ENCODE measurements at regions not wholly inside any gene's neighbourhood (a gene's known extent, or its start where the extent isn't known, plus 50 kb on each side); places are given as distances from the start of the nearest gene placed in this dataset.
"Not testable (repeated sequence)": the region's sequence is repeated elsewhere in the genome, so short reads cannot be mapped to it uniquely, and the experiment has no call there.

DNA sequence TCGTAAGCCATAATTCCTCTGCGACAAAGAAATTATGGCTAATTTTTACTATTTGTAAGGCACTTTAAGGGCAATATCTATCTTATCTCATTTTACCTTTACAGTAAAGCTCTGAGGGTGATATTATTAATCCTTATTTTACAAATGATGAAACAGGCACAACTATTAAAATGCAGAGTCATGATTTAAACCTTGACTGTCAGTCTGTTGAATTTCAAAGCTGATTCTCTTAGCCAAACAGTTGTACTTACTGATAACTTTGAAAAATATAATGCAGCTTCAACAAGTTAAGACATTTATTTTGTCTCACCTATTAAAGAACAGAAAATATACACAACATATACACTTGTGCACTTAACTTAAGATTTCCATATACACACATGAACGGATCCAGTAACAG, 88.2 kb downstream of the SMPDL3A start:
- H3K27me3 Mint-ChIP-seq (ENCODE audit: insufficient read depth) = no peaks in the 10 kb centered on the region
- H3K4me3 Mint-ChIP-seq = no peak overlapping the region
- no peak for DNase-seq
- no peaks in the 10 kb centered on the region for H3K36me3 Mint-ChIP-seq (ENCODE audit: low read depth)
- no peak overlapping the region for H3K27ac Mint-ChIP-seq
- H3K9me3 Mint-ChIP-seq = no peaks in the 10 kb centered on the region
- TF ChIP-seq, protein P1, sequence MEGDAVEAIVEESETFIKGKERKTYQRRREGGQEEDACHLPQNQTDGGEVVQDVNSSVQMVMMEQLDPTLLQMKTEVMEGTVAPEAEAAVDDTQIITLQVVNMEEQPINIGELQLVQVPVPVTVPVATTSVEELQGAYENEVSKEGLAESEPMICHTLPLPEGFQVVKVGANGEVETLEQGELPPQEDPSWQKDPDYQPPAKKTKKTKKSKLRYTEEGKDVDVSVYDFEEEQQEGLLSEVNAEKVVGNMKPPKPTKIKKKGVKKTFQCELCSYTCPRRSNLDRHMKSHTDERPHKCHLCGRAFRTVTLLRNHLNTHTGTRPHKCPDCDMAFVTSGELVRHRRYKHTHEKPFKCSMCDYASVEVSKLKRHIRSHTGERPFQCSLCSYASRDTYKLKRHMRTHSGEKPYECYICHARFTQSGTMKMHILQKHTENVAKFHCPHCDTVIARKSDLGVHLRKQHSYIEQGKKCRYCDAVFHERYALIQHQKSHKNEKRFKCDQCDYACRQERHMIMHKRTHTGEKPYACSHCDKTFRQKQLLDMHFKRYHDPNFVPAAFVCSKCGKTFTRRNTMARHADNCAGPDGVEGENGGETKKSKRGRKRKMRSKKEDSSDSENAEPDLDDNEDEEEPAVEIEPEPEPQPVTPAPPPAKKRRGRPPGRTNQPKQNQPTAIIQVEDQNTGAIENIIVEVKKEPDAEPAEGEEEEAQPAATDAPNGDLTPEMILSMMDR (IDR thresholded peaks at IDR 0.05) = no peak
- H3K4me1 Mint-ChIP-seq (ENCODE audit: low read depth) = no peaks in the 10 kb centered on the region

DNA sequence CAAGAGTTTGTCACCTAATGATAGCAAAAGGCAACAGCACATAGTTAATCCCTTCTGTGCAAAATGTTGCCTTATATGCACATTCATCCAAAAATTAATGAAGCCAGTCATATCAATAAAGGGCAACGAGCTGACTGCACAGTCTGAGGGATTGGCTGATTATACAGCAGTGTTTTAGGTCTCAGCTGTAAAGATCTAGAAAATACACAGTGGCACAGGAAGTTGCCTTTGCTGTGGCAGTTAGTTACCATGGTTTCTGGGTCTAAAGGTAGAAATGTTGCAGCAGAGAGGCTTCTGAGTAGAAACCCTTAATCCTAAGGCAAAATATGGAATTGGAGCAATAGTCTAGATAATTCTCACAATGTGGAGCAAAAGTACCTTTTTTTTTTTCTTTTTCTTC, 89.7 kb downstream of the SMPDL3A start:
- H3K4me1 Mint-ChIP-seq (ENCODE audit: low read depth) = no peaks in the 10 kb centered on the region
- H3K9me3 Mint-ChIP-seq = peaks cover 8% of the 10 kb centered on the region; the same call in 1 of the 2 replicates
- no peak for DNase-seq
- no peak overlapping the region for H3K27ac Mint-ChIP-seq
- no peaks in the 10 kb centered on the region for H3K36me3 Mint-ChIP-seq (ENCODE audit: low read depth)
- no peaks in the 10 kb centered on the region for H3K27me3 Mint-ChIP-seq (ENCODE audit: insufficient read depth)
- TF ChIP-seq, protein P1 (IDR thresholded peaks at IDR 0.05) = no peak
- no peak overlapping the region for H3K4me3 Mint-ChIP-seq

DNA sequence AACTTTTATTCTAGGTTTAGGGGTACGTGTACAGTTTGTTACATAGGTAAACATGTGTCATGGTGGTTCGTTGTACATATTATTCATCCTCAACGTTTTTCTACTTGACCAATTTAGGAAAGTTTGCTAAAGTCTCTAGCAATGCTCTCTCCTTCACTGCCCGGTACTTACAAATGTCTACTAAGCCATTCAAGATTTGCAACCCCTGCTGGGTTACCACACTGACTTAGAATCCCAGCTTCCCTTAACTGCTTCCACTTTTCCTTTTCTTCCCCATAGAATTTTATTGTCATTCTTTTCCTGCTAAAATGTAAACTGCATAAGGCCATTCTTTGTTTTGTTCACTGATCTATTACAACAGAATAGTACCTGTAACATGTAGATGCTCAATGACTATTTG, 97.4 kb downstream of the SMPDL3A start:
- no peak overlapping the region for H3K27ac Mint-ChIP-seq
- no peak overlapping the region for H3K4me3 Mint-ChIP-seq

DNA sequence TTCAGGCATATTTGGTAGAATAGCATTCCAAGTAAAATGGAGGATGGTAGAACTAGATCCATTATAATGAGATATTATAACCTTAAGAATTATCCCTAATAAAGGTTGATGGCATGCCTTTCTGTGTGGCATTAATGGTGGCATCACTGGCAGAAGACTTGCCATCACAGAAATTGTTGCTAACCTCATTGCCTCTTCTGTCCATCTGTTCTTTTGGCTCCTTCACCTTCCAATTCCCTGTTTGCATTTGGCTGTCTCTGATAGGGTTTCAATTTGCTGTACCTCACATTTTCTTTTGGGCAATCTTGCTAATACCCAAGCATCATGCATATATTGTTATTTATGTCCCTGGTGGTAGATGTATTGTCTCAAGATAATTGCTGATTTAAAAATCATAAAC, 98.9 kb downstream of the SMPDL3A start:
- TF ChIP-seq, protein P1 (IDR thresholded peaks at IDR 0.05) = no peak
- Mint-ChIP-seq H3K27me3 (ENCODE audit: insufficient read depth) (no peaks in the 10 kb centered on the region), H3K9me3 (peaks cover 20% of the 10 kb centered on the region), H3K27ac (no peak overlapping the region), H3K4me3 (no peak overlapping the region), H3K36me3 (ENCODE audit: low read depth) (no peaks in the 10 kb centered on the region), H3K4me1 (ENCODE audit: low read depth) (no peaks in the 10 kb centered on the region)
- no peak for DNase-seq

More for the DNA sequence above, 97.4 kb downstream of the SMPDL3A start:
- H3K36me3 Mint-ChIP-seq (ENCODE audit: low read depth) = no peaks in the 10 kb centered on the region
- no peaks in the 10 kb centered on the region for H3K27me3 Mint-ChIP-seq (ENCODE audit: insufficient read depth)
- no peak for DNase-seq
- H3K4me1 Mint-ChIP-seq (ENCODE audit: low read depth) = no peaks in the 10 kb centered on the region
- H3K9me3 Mint-ChIP-seq = peaks cover 22% of the 10 kb centered on the region
- TF ChIP-seq, protein P1 (IDR thresholded peaks at IDR 0.05) = no peak

DNA sequence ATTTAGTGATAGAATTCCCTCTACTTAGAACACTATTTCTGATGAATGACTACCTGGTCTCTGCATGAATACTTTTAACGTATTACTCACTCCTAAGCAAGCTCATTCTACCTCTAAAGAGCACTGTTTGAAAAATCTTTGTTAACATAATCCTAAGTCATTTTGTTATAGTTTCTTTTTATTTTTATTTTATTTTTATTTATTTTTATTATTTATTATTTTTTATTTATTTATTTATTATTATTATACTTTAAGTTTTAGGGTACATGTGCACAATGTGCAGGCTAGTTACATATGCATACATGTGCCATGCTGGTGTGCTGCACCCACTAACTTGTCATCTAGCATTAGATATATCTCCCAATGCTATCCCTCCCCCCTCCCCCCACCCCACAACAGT, 99.6 kb downstream of the SMPDL3A start:
- H3K27me3 Mint-ChIP-seq (ENCODE audit: insufficient read depth); H3K27ac Mint-ChIP-seq; H3K4me1 Mint-ChIP-seq (ENCODE audit: low read depth); H3K36me3 Mint-ChIP-seq (ENCODE audit: low read depth); DNase-seq; H3K4me3 Mint-ChIP-seq: not testable (repeated sequence)
- H3K9me3 Mint-ChIP-seq = peaks cover 15% of the 10 kb centered on the region

DNA sequence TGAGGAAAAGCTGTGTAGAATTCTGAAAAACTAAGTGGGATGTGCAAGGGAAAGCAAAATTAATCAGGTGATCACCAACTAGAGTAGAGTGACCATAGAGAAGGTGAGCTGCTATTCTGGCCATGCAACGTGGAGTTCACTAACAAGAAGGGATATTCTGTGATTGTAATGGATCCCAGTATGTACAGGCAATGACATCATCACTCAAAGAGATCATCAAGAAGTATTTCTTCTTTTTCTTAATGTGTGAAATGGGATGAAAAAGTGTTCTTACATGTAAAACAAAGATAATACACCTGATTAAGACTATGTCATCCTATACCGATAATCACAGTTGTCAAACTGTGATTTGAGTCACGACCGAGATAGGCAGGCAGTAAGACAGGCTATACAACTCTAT, 101.2 kb downstream of the SMPDL3A start:
- Mint-ChIP-seq H3K36me3 (ENCODE audit: low read depth) (no peaks in the 10 kb centered on the region), H3K27me3 (ENCODE audit: insufficient read depth) (no peaks in the 10 kb centered on the region), H3K4me1 (ENCODE audit: low read depth) (no peaks in the 10 kb centered on the region), H3K27ac (no peak overlapping the region), H3K4me3 (no peak overlapping the region), H3K9me3 (peaks cover 9% of the 10 kb centered on the region)
- no peak for DNase-seq
- TF ChIP-seq, protein P1 (IDR thresholded peaks at IDR 0.05) = no peak

All from HFFc6 (cell line).